Activated CD4-positive, alpha-beta T cell treated with anti-CD3 and anti-CD28 coated beads for 36 hours (primary cell): ENCODE measurements at regions not wholly inside any gene's neighbourhood (a gene's known extent, or its start where the extent isn't known, plus 50 kb on each side); places are given as distances from the start of the nearest gene placed in this dataset.

ENCODE experiments used
- ATAC-seq: fragments of 200-7000 bp; cut with Tn5 transposase; one replicate; pipeline ENCODE4 v1.10.0; 2021; ENCODE audit warnings: mild to moderate bottlenecking, moderate library complexity
- CTCF ChIA-PET: fragments of 350-600 bp; sonication (Branson Sonifier 250); formaldehyde crosslinking; loops from one replicate; lab custom pipeline; 2021; ENCODE audit warnings: antibody characterized with exemption; lab: Charles Lee
- POLR2A ChIA-PET: fragments of 350-600 bp; sonication (Branson Sonifier 250); formaldehyde crosslinking; loops from one replicate; lab custom pipeline; 2021; ENCODE audit warnings: antibody characterized with exemption, inconsistent platforms; lab: Charles Lee
- DNase-seq: peaks from one replicate; pipeline ENCODE4 v3.0.0-alpha.2; 2020
- H3K27ac Mint-ChIP-seq: one replicate; pipeline ENCODE4 v1.8.0; 2021; ENCODE audit warnings: mixed read lengths
- H3K27me3 Mint-ChIP-seq: one replicate; pipeline ENCODE4 v1.8.0; 2021; ENCODE audit warnings: mixed read lengths
- H3K36me3 Mint-ChIP-seq: one replicate; pipeline ENCODE4 v1.8.0; 2021; ENCODE audit warnings: low read depth, mixed read lengths
- H3K4me1 Mint-ChIP-seq: one replicate; pipeline ENCODE4 v1.8.0; 2021; ENCODE audit warnings: mixed read lengths
- H3K4me3 Mint-ChIP-seq: one replicate; pipeline ENCODE4 v1.8.0; 2021; ENCODE audit warnings: mild to moderate bottlenecking, moderate library complexity, mixed read lengths
- H3K9me3 Mint-ChIP-seq: one replicate; pipeline ENCODE4 v1.8.0; 2021; ENCODE audit warnings: low read depth, mixed read lengths
- intact Hi-C, 2 experiments: fragments of 100-400 bp; cut with DNase I in 1 of 2; cut with micrococcal nuclease in 1 of 2; formaldehyde crosslinking; loops; one replicate each; pipeline versions ENCODE4 v1.14.2 to v1.15.1; 2022 to 2024; cut with DNase I, micrococcal nuclease

DNA sequence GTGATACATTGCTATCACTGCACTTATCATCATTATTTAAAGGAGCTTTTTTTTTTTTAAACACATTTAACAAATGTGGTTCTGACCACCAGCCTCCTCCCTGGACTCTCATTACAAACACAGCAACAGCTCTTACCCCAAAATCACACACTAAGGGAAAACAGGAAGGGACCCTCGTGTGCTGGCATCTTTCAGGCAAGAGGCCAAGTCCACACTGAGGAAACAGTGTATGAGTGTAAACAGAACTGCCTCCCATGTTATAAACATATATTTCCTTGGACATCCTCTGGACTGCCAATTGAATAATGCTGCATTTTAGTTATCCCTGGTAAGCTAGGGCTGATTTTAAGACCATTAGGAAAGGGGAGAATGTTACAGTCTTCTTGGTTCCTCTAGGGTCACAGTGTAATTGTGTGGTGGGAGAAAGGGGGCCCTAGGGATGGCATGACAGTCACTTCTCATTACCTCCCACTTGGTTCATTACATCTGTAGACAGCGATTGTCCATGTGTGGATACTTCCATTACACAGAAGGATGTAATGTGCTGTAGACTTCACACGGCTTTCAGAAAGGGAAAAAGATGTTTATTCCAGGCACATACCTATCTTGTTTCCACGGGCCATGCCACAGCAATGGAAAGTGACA is 244.6 kb upstream of the TET2 start:
- Mint-ChIP-seq H3K36me3 (no peaks in the 10 kb centered on the region), H3K4me1 (peaks cover 4% of the 10 kb centered on the region), H3K4me3 (no peak overlapping the region)

DNA sequence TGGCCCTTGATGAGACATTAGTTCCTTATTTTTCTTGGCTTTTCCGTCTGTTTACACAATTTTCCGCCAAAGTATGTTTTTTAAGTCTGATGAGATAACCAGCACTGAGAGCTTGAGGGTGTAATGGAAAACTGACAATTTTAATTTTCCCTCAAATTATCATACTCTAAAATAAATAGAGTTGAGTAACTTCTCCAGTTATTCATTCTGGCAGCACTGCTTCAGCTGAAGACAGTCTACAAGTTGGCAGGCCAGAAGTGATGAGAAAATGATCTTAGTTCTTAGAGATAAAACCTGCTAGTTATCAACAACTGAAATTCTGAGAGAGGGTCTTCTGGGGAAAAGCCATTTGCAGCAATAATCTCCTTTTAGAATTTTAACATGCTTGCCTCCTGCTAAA is 241.6 kb upstream of the TET2 start:
- Mint-ChIP-seq H3K4me1 (peaks cover 3% of the 10 kb centered on the region), H3K4me3 (no peak overlapping the region), H3K9me3 (no peaks in the 10 kb centered on the region), H3K27ac (no peak overlapping the region), H3K27me3 (peaks cover 19% of the 10 kb centered on the region), H3K36me3 (no peaks in the 10 kb centered on the region)
- POLR2A ChIA-PET = no interaction called here
- ATAC-seq (no peak), DNase-seq (no peak)
- intact Hi-C loops = no loop called here
- CTCF ChIA-PET = interaction anchor here (2.0 kb wide), 1 partner anchor 14 kb away, joined by 5 read pairs; no protein-coding TSS in a partner anchor

More for the DNA sequence above, 244.6 kb upstream of the TET2 start:
- H3K27me3 Mint-ChIP-seq = peaks cover 20% of the 10 kb centered on the region
- no peak for ATAC-seq
- ChIA-PET CTCF (interaction anchor here (0.6 to 1.7 kb wide), 2 partner anchors 8 to 22 kb away, joined by 4 to 5 read pairs; no protein-coding TSS in a partner anchor), POLR2A (no interaction called here)
- intact Hi-C loops = no loop called here
- H3K9me3 Mint-ChIP-seq = peaks cover 6% of the 10 kb centered on the region
- DNase-seq = no peak
- H3K27ac Mint-ChIP-seq = no peak overlapping the region

DNA sequence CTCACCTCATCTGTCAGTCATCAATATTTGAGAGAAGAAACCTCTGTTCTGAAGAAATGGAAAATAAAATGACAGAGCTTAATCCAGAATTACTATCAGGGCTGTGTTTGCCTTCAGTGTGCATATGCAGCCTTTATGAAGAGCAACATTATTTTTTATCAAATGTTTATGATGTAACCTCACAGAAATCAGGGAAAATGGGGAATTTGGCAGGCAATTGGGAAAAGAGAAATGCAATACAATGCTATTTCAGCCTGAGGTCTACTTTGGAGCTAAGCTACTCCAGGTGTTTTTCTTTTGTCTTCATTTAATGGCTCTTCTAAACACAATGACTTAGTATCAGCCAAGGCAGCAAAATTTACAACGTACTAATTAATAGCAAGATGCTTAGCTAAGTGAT is 241.1 kb upstream of the TET2 start:
- no peak for DNase-seq
- H3K9me3 Mint-ChIP-seq = no peaks in the 10 kb centered on the region
- ATAC-seq = no peak
- no peak overlapping the region for H3K27ac Mint-ChIP-seq
- ChIA-PET CTCF (interaction anchor here (2.0 kb wide), 1 partner anchor 14 kb away, joined by 5 read pairs; no protein-coding TSS in a partner anchor), POLR2A (no interaction called here)
- intact Hi-C loops = no loop called here
- peaks cover 3% of the 10 kb centered on the region for H3K4me1 Mint-ChIP-seq
- peaks cover 19% of the 10 kb centered on the region for H3K27me3 Mint-ChIP-seq
- H3K4me3 Mint-ChIP-seq = no peak overlapping the region
- H3K36me3 Mint-ChIP-seq = no peaks in the 10 kb centered on the region

DNA sequence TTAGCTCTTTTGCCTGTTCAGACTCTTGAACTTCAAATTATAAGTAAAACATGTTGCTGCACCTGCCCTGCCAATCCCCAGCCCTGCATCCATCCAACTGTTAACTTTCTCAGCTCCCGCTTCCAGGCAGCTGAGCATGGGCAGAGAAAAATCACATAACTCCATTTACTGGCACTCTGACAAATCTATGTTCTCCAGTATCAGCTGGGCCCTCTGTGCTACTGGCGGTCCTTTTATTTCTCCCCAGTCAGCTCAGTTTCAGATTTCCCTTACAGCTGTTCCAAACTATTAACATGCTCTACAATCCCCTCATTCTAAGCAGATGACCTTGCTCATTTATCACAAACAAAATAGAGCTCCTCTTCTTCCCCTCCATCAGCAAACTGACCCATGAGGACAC is 240.4 kb upstream of the TET2 start:
- no peaks in the 10 kb centered on the region for H3K9me3 Mint-ChIP-seq
- peaks cover 3% of the 10 kb centered on the region for H3K4me1 Mint-ChIP-seq
- ATAC-seq (no peak), DNase-seq (no peak)
- H3K4me3 Mint-ChIP-seq = no peak overlapping the region
- no peak overlapping the region for H3K27ac Mint-ChIP-seq
- ChIA-PET CTCF (interaction anchor here (2.0 kb wide), 1 partner anchor 13 kb away, joined by 5 read pairs; no protein-coding TSS in a partner anchor), POLR2A (no interaction called here)
- intact Hi-C loops = no loop called here
- no peaks in the 10 kb centered on the region for H3K36me3 Mint-ChIP-seq
- peaks cover 21% of the 10 kb centered on the region for H3K27me3 Mint-ChIP-seq

DNA sequence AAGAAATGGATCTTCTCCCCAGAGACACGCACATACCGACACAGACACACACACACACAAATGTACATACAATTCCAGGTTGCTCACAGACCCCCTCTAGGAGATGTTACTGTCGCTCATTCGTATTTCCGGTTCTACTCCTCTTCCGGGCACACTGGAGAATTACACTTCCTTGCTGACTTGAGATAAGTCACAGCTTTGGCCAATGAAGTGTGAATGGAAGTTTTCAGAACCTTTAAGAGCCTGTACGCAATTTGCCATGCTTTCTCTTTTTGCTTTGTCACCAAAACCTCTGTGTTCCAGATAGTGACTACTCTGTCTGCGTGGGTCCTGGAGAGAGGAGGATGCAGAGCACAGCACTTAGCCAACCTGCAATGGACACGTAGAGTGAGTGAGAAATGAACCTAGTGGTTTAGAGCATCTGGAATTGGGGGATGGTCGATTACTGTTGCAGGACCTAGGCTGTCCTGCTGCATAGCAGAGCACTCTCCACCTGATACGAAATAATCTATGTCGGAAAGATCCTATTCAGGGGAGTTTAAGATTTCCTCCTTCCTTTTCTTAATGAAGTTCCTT is 239.5 kb upstream of the TET2 start:
- Mint-ChIP-seq H3K9me3 (no peaks in the 10 kb centered on the region), H3K27me3 (peaks cover 26% of the 10 kb centered on the region), H3K27ac (no peak overlapping the region), H3K4me3 (no peak overlapping the region), H3K36me3 (no peaks in the 10 kb centered on the region), H3K4me1 (peaks cover 3% of the 10 kb centered on the region)
- intact Hi-C loops = no loop called here
- DNase-seq (no peak), ATAC-seq (no peak)
- ChIA-PET CTCF (interaction anchor here (2.0 kb wide), 1 partner anchor 12 kb away, joined by 5 read pairs; no protein-coding TSS in a partner anchor), POLR2A (no interaction called here)

DNA sequence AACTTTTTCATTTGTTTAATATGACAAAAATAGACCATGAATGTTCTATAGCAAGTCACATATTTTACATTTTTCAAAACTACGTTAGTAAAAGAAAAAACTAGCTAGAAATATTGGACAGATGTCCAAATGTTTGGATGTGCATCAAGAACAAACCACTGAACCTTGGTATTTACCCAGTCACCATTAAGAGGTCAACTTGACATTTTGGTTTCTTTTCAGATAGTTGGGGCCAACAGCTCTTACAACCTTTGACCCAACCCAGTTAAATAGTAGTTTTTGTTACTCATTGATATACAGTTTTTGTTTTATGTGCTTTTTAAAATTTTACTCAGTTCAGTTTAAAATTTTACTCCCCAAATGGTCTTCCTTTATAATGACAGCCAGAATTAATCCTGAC is 238.7 kb upstream of the TET2 start:
- Mint-ChIP-seq H3K36me3 (no peaks in the 10 kb centered on the region), H3K4me1 (peaks cover 3% of the 10 kb centered on the region), H3K9me3 (no peaks in the 10 kb centered on the region), H3K27me3 (peaks cover 26% of the 10 kb centered on the region), H3K27ac (no peak overlapping the region), H3K4me3 (no peak overlapping the region)
- ChIA-PET CTCF (interaction anchor here (1.2 to 1.6 kb wide), 2 partner anchors 16 to 163 kb away, joined by 3 to 4 read pairs; no protein-coding TSS in a partner anchor), POLR2A (no interaction called here)
- ATAC-seq (no peak), DNase-seq (no peak)
- intact Hi-C loops = no loop called here

DNA sequence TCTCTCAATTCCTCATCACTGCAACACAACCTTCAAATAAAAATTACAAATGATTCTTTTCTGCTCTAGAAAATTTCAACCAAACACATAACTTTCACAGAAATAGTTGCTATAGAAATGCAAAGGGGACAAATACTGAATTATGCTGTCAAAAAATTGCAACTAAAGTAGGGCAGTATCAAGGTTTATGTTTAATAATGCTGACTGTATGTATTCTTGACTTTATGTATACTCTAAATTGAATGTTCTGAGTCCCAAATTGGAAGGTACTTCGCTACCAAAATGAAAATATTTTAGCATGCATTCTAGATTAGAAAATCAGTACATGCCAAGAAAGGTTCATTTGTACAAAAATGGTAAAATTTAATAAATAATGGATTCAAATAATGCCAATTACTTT is 237.3 kb upstream of the TET2 start:
- ATAC-seq (no peak), DNase-seq (no peak)
- peaks cover 21% of the 10 kb centered on the region for H3K27me3 Mint-ChIP-seq
- no peak overlapping the region for H3K27ac Mint-ChIP-seq
- H3K4me3 Mint-ChIP-seq = no peak overlapping the region
- H3K9me3 Mint-ChIP-seq = no peaks in the 10 kb centered on the region
- ChIA-PET POLR2A (no interaction called here), CTCF (interaction anchor here (1.6 kb wide), 1 partner anchor 15 kb away, joined by 4 read pairs; no protein-coding TSS in a partner anchor)
- H3K36me3 Mint-ChIP-seq = no peaks in the 10 kb centered on the region
- no peaks in the 10 kb centered on the region for H3K4me1 Mint-ChIP-seq
- intact Hi-C loops = no loop called here

DNA sequence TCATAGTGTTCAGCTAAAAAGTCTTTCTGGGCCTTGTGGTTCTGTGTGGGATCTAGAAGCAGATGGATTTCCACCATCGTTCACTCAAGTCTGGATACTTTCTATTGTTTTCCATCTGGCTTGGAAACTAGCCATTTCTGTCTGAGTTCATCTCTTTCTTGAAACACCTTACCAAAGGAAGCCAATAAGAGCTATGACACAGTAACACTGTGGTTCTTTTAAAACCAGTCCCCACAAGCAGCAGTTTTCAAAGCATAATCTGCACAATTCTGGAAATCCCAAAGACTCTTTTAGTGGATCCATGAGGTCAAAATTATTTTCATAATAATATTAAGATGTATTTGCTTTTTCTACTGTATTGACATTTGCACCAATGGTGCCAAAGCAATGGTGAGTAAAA is 234.2 kb upstream of the TET2 start:
- ATAC-seq = no peak
- H3K4me3 Mint-ChIP-seq = no peak overlapping the region
- DNase-seq = no peak
- intact Hi-C loops = no loop called here
- POLR2A ChIA-PET = no interaction called here
- no peaks in the 10 kb centered on the region for H3K9me3 Mint-ChIP-seq
- no peaks in the 10 kb centered on the region for H3K36me3 Mint-ChIP-seq
- H3K4me1 Mint-ChIP-seq = no peaks in the 10 kb centered on the region
- CTCF ChIA-PET = interaction anchor here (0.6 kb wide), 2 partner anchors 807 to 966 kb away, joined by 3 read pairs; no protein-coding TSS in a partner anchor
- no peak overlapping the region for H3K27ac Mint-ChIP-seq
- H3K27me3 Mint-ChIP-seq = peaks cover 7% of the 10 kb centered on the region

DNA sequence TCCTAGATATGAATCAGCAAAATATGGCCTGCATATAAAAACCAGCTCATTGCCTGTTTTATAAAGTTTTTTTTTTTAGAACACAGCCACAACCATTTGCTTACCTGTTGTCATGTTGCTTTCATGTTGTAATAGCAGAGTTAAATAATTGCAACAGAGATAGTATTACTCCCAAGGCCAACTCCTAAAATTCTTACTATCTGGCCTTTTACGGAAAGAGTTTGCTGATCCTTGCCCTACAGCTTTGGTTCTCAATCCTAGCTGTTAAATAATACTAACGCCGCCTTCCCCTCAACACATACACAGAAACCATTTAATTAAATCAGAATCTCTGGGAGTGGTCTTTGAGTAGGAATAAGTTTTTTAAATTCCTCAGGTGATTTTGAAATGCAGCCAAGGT is 231.3 kb upstream of the TET2 start:
- no peak for ATAC-seq
- no peak overlapping the region for H3K4me3 Mint-ChIP-seq

DNA sequence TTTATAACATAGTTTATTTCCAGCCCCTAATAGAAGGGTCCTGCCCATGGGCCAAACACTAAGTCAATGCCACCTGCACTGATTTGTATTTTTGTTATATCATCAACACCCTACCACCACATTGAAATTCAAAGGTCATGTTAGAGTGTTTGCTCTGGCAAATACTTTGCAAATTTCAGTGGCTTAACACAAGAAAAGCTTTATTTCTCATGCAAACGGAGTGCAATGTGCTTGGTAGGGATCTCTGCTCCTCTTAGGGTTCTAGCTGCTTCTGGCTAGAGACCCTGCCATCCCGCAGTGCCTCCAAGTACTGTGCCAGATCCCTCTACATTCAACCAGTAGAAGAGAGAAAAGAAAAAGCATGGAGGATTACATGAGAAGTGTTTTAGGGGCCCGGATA is 230.8 kb upstream of the TET2 start:
- Mint-ChIP-seq H3K27me3 (peaks cover 6% of the 10 kb centered on the region), H3K36me3 (no peaks in the 10 kb centered on the region), H3K9me3 (no peaks in the 10 kb centered on the region), H3K4me3 (no peak overlapping the region), H3K4me1 (no peaks in the 10 kb centered on the region), H3K27ac (no peak overlapping the region)
- intact Hi-C loops = no loop called here
- no peak for DNase-seq
- ATAC-seq = no peak
- POLR2A ChIA-PET = no interaction called here
- CTCF ChIA-PET = no interaction called here

More for the DNA sequence above, 231.3 kb upstream of the TET2 start:
- Mint-ChIP-seq H3K27me3 (peaks cover 6% of the 10 kb centered on the region), H3K27ac (no peak overlapping the region), H3K4me1 (no peaks in the 10 kb centered on the region), H3K36me3 (no peaks in the 10 kb centered on the region), H3K9me3 (no peaks in the 10 kb centered on the region)
- ChIA-PET POLR2A (no interaction called here), CTCF (no interaction called here)
- intact Hi-C loops = no loop called here
- DNase-seq = no peak

DNA sequence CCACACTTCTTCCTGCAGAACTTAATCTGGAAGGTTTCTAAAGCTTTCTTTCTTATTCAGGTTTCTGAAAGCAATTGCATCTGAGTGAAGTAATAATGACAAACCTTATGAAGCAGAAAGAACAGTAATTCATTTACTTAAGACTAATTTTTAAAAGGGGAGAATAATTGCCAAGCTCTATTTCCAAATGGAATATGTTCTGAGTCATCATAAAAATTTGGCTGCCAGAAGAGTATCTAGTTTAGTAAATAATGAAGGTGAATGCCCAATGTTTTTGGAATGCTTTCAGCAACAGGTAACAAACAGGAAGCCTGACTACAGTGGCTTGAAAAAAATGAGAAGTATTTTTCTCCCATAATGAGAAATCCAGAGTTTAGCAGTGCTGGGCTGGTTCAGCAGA is 227.3 kb upstream of the TET2 start:
- ATAC-seq = no peak
- H3K36me3 Mint-ChIP-seq = no peaks in the 10 kb centered on the region
- ChIA-PET CTCF (interaction anchor here (1.1 kb wide), 2 partner anchors 13 to 58 kb away, joined by 3 to 5 read pairs; no protein-coding TSS in a partner anchor), POLR2A (no interaction called here)
- no peak for DNase-seq
- H3K4me3 Mint-ChIP-seq = no peak overlapping the region
- no peak overlapping the region for H3K27ac Mint-ChIP-seq
- intact Hi-C loops = no loop called here
- no peaks in the 10 kb centered on the region for H3K9me3 Mint-ChIP-seq
- H3K27me3 Mint-ChIP-seq = no peaks in the 10 kb centered on the region
- H3K4me1 Mint-ChIP-seq = no peaks in the 10 kb centered on the region

DNA sequence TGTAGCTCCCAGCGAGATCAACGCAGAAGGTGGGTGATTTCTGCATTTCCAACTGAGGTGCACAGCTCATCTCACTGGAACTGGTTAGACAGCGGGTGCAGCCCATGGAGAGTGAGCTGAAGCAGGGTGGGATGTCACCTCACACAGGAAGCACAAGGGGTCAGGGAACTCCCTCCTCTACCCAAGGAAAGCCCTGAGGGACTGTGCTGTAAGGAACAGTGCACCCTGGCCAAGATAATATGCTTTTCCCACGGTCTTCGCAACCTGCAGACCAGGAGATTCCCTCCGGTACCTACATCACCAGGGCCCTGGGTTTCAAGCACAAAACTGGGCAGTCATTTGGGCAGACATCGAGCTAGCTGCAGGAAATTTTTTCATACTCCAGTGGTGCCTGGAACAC is 216.4 kb upstream of the TET2 start:
- peaks cover 2% of the 10 kb centered on the region for H3K36me3 Mint-ChIP-seq
- H3K27ac Mint-ChIP-seq = no peak overlapping the region
- ATAC-seq = no peak
- no peaks in the 10 kb centered on the region for H3K9me3 Mint-ChIP-seq
- no peak for DNase-seq
- intact Hi-C loops = loop anchor here (2.0 to 10.0 kb wide), 2 partner anchors 541 to 705 kb away; no protein-coding TSS in a partner anchor
- ChIA-PET CTCF (interaction anchor here (1.3 kb wide), 1 partner anchor 544 kb away, joined by 5 read pairs; the partner anchor contains the start of gene PPA2), POLR2A (no interaction called here)
- no peak overlapping the region for H3K4me3 Mint-ChIP-seq
- H3K27me3 Mint-ChIP-seq = peaks cover 5% of the 10 kb centered on the region
- H3K4me1 Mint-ChIP-seq = peaks cover 31% of the 10 kb centered on the region
